Activated CD4-positive, alpha-beta memory T cell treated with anti-CD3 and anti-CD28 coated beads, Interleukin-2, amount 10 ng/mL, durations not matched to agents 7 days and 5 days (primary cell): ENCODE measurements at regions not wholly inside any gene's neighbourhood (a gene's known extent, or its start where the extent isn't known, plus 50 kb on each side); places are given as distances from the start of the nearest gene placed in this dataset.

Experiments used
- CTCF ChIA-PET: fragments of 350-600 bp; sonication (Branson Sonifier 250); formaldehyde crosslinking; loops from one replicate; lab custom pipeline; 2021; ENCODE audit warnings: antibody characterized with exemption, inconsistent platforms; lab: Charles Lee
- POLR2A ChIA-PET: fragments of 350-600 bp; sonication (Branson Sonifier 250); formaldehyde crosslinking; loops from one replicate; lab custom pipeline; 2021; ENCODE audit warnings: antibody characterized with exemption; lab: Charles Lee
- DNase-seq: peaks from one replicate; pipeline ENCODE4 v3.0.0-alpha.2; 2020
- H3K27ac Mint-ChIP-seq: one replicate; pipeline ENCODE4 v1.8.0; 2021; ENCODE audit warnings: mild to moderate bottlenecking, mixed read lengths
- H3K27me3 Mint-ChIP-seq: one replicate; pipeline ENCODE4 v1.8.0; 2021; ENCODE audit warnings: mixed read lengths
- H3K36me3 Mint-ChIP-seq: one replicate; pipeline ENCODE4 v1.8.0; 2021; ENCODE audit warnings: low read depth, mixed read lengths
- H3K4me1 Mint-ChIP-seq: one replicate; pipeline ENCODE4 v1.8.0; 2021; ENCODE audit warnings: mixed read lengths
- H3K4me3 Mint-ChIP-seq: one replicate; pipeline ENCODE4 v1.8.0; 2021; ENCODE audit warnings: mild to moderate bottlenecking, mixed read lengths
- H3K9me3 Mint-ChIP-seq: one replicate; pipeline ENCODE4 v1.8.0; 2021; ENCODE audit warnings: mixed read lengths

DNA sequence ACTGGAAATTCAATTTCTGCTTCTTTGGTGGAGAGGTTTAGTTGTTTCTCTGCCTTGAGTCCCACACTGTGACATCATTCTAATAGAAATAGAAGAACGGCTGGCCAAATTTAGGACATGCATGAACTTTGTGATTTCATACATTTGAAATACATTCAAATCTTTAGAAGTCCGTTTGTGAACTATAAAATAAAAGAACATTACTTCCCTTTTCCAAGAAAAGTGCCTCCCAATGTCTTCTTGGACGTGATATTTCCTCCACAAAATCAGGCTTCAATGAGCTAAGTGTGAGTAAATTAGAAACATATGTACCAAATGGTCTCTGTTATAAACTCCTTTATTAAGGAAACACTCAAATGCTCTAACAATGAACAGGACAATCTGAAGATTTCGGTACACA is 314.5 kb upstream of the AKR1E2 start:
- Mint-ChIP-seq H3K27me3 (no peaks in the 10 kb centered on the region), H3K4me3 (no peak overlapping the region), H3K36me3 (no peaks in the 10 kb centered on the region), H3K9me3 (no peaks in the 10 kb centered on the region), H3K4me1 (peaks cover 11% of the 10 kb centered on the region), H3K27ac (no peak overlapping the region)
- POLR2A ChIA-PET = no interaction called here
- CTCF ChIA-PET = no interaction called here
- no peak for DNase-seq

DNA sequence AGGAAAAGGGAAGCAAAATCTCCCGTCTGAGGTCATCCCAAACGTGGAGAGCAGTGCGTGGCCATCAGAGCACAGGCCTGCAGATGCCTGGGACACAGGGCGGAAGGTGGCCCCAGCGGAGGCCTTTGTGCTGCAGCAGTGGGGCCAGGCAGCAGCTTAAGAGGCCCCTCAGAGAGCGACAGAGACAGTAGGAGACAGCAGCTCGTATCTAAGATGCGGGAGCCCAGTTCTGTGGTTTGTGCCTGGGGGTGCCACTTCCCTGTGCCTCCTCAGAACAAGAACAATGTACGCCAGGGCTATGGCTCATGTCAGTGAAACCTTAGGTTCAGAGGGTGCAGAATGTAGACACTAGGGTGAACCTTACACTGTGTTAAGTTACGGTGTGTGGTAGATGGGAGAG is 316.6 kb upstream of the AKR1E2 start:
- no peaks in the 10 kb centered on the region for H3K27me3 Mint-ChIP-seq
- POLR2A ChIA-PET = no interaction called here

DNA sequence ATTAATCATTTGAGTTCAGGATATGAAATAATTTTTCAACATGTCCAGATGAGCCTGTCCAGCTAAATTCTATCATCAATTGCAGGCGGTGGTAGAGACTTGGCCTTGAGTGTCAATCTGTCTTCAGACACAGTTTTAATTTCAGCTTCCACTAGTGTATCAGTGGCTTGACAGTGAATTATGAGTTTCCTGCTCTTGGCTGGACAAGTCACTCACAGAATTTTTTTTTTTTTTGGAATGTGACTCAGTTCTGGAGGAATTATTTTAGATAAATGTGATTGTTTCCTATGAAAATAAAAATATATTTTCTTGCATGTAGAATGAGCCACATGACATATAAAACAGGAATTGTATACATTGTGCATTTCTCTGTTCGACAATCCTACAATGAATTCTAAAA is 319.9 kb upstream of the AKR1E2 start:
- no peak for DNase-seq
- H3K27me3 Mint-ChIP-seq = no peaks in the 10 kb centered on the region
- no peaks in the 10 kb centered on the region for H3K36me3 Mint-ChIP-seq
- no peak overlapping the region for H3K4me3 Mint-ChIP-seq
- no peaks in the 10 kb centered on the region for H3K4me1 Mint-ChIP-seq
- H3K27ac Mint-ChIP-seq = no peak overlapping the region
- ChIA-PET POLR2A (no interaction called here), CTCF (no interaction called here)
- no peaks in the 10 kb centered on the region for H3K9me3 Mint-ChIP-seq

More for the DNA sequence above, 316.6 kb upstream of the AKR1E2 start:
- Mint-ChIP-seq H3K9me3 (no peaks in the 10 kb centered on the region), H3K4me1 (peaks cover 7% of the 10 kb centered on the region), H3K27ac (no peak overlapping the region), H3K4me3 (no peak overlapping the region), H3K36me3 (no peaks in the 10 kb centered on the region)
- DNase-seq = no peak
- CTCF ChIA-PET = no interaction called here

DNA sequence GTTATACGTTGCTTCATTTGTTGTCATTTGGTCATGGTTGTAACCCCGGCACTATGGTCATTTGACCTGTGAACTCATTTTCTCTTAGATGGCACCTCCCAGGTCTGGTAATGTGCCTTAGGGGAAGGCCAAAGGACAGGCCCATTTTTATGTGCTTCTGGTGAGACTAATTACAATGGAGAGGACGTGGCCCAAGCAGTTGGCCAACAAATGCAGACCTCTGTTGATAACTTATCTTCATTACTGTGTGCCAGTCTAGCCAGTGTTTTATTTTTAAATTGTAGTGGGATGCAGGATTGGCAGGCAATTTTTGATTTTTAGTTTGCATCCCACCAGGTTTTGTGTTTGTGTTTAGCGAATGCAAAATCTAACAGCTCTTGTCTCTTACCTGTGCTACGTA is 321.5 kb upstream of the AKR1E2 start:
- Mint-ChIP-seq H3K9me3 (no peaks in the 10 kb centered on the region), H3K4me1 (no peaks in the 10 kb centered on the region), H3K36me3 (no peaks in the 10 kb centered on the region), H3K27ac (no peak overlapping the region), H3K4me3 (no peak overlapping the region), H3K27me3 (no peaks in the 10 kb centered on the region)
- DNase-seq = no peak
- ChIA-PET CTCF (no interaction called here), POLR2A (no interaction called here)

DNA sequence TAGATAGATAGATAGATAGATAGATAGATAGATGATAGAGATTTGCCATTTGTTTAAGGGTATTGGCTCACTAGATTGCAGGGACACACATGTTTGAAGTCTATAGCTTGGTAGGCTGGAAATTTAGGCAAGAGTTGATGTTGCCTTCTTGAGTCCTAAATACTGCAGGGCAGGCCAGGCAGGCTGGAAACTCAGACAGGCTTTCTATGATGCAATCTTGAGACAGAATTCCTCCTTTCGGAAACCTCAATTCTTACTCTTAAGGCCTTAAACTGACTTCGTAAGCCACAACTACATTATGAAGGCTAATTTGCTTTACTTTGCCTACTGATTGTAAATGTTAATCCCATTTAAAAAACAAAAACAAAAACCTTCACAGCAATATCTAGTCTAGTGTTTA is 322.9 kb upstream of the AKR1E2 start:
- DNase-seq = no peak
- no peaks in the 10 kb centered on the region for H3K36me3 Mint-ChIP-seq
- no peaks in the 10 kb centered on the region for H3K27me3 Mint-ChIP-seq
- no peaks in the 10 kb centered on the region for H3K4me1 Mint-ChIP-seq
- H3K27ac Mint-ChIP-seq = no peak overlapping the region
- ChIA-PET CTCF (no interaction called here), POLR2A (interaction anchor here (0.6 kb wide), 1 partner anchor 235 kb away, joined by 3 read pairs; no protein-coding TSS in a partner anchor)
- H3K9me3 Mint-ChIP-seq = no peaks in the 10 kb centered on the region
- no peak overlapping the region for H3K4me3 Mint-ChIP-seq

DNA sequence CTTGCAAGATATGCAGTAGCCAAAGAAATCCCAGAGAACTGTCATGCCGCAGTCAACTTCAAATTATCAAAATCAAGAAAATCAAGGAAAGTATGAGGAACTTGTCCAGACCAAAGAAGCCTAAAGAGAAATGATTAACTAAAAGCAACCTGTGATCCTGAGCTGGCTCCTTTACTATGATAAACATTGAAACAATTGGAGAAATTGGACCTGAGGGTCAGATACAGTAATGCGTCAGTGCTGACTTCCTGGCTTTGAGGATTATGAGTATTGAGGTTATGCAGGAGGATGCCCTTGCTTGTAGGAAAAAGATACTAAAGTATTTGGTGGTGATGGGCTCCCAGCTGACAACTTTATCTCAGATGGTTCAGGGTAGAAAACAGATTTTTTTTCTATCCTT is 324.7 kb upstream of the AKR1E2 start:
- no peaks in the 10 kb centered on the region for H3K4me1 Mint-ChIP-seq
- H3K27me3 Mint-ChIP-seq = no peaks in the 10 kb centered on the region
- H3K36me3 Mint-ChIP-seq = no peaks in the 10 kb centered on the region
- ChIA-PET CTCF (no interaction called here), POLR2A (no interaction called here)
- H3K27ac Mint-ChIP-seq = no peak overlapping the region
- DNase-seq = no peak
- no peak overlapping the region for H3K4me3 Mint-ChIP-seq
- no peaks in the 10 kb centered on the region for H3K9me3 Mint-ChIP-seq

DNA sequence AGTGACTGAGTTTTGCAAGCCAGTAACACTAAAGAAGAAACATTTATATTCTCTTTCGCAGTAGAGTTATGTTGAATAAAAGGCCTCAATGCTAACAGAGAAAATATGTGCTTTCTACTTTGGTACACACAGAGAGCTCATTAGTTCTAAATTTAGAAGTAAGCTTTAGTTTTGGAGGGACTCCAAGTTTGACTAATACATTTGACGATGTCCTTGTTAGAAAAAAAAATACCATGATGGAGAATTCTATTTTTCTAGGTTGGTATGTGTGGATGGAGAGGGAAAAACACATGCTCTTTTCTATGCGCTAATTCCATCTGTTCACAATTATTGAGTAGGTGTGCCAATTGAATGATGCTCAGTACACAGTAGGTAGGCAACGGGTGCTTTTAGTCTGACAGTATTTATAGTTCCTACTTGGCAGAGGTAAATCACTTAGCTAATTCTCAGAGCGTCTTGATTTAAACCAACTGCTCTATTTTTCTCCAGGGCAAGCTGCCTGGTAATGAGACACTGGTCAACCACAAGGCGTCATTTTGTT is 327.2 kb upstream of the AKR1E2 start:
- Mint-ChIP-seq H3K27ac (no peak overlapping the region), H3K36me3 (no peaks in the 10 kb centered on the region), H3K4me1 (no peaks in the 10 kb centered on the region), H3K27me3 (no peaks in the 10 kb centered on the region), H3K9me3 (no peaks in the 10 kb centered on the region), H3K4me3 (no peak overlapping the region)
- no peak for DNase-seq
- ChIA-PET POLR2A (no interaction called here), CTCF (no interaction called here)

DNA sequence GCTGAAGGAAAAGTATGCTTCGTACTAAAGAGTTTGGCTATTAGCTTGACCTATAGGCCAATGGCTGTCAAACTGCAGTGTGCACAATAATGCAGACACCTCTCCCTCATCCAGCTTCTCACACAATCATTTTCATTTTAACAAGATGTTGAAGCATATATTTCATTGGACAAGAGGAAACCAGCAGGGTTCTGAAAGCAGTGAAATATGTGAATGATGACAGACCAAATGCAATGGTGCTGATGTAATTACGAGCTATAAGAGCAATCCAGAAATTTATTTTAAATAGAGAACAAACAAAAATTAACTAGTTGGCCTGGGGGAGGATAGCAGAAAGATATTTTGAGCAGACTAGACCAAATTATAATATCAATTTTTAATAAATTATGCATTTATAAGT is 331.5 kb upstream of the AKR1E2 start:
- no peaks in the 10 kb centered on the region for H3K36me3 Mint-ChIP-seq

DNA sequence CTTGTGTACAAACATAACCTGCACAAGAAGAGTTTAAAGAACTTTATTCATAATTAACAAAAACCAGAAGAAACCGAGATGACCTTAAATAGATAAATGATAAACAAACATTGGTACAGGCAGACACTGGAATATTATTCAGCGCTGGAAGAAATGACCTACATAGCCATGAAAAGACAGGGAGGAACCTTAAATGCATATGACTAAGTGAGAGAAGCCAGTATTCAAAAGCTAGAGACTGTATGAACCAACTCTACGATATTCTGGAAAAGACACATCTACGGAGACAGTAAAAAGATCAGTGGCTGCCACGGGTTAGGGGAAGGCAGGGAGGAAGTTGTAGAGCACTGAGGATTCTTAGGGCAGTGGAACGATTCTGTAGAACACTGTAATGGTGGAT is 333.8 kb upstream of the AKR1E2 start:
- DNase-seq = no peak
- no peak overlapping the region for H3K4me3 Mint-ChIP-seq
- no peak overlapping the region for H3K27ac Mint-ChIP-seq
- ChIA-PET POLR2A (no interaction called here), CTCF (no interaction called here)
- H3K4me1 Mint-ChIP-seq = peaks cover 2% of the 10 kb centered on the region
- no peaks in the 10 kb centered on the region for H3K36me3 Mint-ChIP-seq
- H3K27me3 Mint-ChIP-seq = peaks cover 5% of the 10 kb centered on the region
- H3K9me3 Mint-ChIP-seq = no peaks in the 10 kb centered on the region

More for the DNA sequence above, 331.5 kb upstream of the AKR1E2 start:
- no peaks in the 10 kb centered on the region for H3K9me3 Mint-ChIP-seq
- no peak overlapping the region for H3K4me3 Mint-ChIP-seq
- no peak overlapping the region for H3K27ac Mint-ChIP-seq
- peaks cover 2% of the 10 kb centered on the region for H3K4me1 Mint-ChIP-seq
- no peak for DNase-seq
- ChIA-PET CTCF (no interaction called here), POLR2A (no interaction called here)
- H3K27me3 Mint-ChIP-seq = peaks cover 2% of the 10 kb centered on the region

DNA sequence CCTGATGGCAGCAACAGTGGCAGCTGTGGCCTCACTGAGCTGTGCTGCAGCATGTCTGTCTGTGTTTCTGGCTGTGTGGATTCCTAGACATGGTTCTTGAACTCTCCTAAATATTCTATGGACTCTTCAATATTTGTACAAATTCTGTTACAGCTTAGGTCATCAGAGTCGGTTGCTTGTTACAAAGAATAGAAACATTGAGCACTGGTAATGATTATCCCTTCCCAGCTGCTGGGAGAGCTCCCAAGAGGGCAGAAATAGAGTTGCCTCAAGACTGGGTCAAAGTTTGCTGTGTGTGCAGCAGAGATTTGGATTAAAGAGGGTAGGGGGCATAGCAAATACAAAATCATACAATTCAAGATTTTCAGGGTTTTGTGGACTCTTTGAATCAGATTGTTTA is 337.1 kb upstream of the AKR1E2 start:
- no peak for DNase-seq
- Mint-ChIP-seq H3K36me3 (no peaks in the 10 kb centered on the region), H3K27ac (no peak overlapping the region), H3K4me1 (peaks cover 2% of the 10 kb centered on the region), H3K9me3 (no peaks in the 10 kb centered on the region), H3K4me3 (no peak overlapping the region), H3K27me3 (peaks cover 5% of the 10 kb centered on the region)
- ChIA-PET CTCF (no interaction called here), POLR2A (no interaction called here)

DNA sequence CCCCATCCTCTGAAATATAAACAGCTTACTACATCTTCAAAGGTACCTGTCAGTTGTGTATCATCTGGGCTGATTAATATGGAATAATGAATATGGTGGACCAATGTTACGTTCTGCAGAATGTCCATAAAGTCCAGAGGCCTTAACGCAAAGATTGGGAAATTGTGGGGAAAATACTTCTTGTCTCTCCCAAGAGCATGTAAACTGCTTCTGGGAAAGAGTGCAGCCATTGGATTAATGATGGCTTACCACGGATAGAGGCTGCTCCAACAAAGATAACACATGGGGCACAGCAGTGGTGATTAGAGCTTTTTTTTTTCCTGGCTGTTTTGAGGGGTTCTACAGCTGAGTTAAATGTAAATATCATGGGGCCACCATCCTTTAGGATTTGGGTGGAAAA is 340.4 kb upstream of the AKR1E2 start:
- DNase-seq = no peak
- H3K9me3 Mint-ChIP-seq = peaks cover 3% of the 10 kb centered on the region
- no peaks in the 10 kb centered on the region for H3K4me1 Mint-ChIP-seq
- ChIA-PET POLR2A (no interaction called here), CTCF (no interaction called here)
- H3K36me3 Mint-ChIP-seq = no peaks in the 10 kb centered on the region
- H3K27me3 Mint-ChIP-seq = peaks cover 3% of the 10 kb centered on the region
- H3K4me3 Mint-ChIP-seq = no peak overlapping the region
- H3K27ac Mint-ChIP-seq = no peak overlapping the region

DNA sequence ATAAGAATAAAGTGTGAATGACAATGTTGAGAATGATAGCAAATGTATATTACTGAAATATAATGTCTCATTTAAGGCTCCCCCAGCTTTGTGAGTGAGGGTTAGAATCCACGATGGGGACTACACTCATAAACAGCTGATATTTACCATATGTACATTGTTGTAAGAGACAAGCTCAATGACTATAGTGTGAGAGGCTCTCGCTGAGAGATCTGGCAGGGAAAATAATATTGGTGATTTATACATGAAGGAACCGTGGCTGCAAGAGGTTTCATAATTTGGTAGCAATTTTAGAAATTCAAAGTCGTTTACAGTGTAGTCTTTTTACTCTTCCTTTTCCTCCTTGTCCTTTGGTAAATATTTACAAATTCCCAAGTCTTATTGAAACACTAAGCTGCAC is 342.2 kb upstream of the AKR1E2 start:
- POLR2A ChIA-PET = no interaction called here
- peaks cover 3% of the 10 kb centered on the region for H3K36me3 Mint-ChIP-seq
- H3K27ac Mint-ChIP-seq = no peak overlapping the region
- peaks cover 3% of the 10 kb centered on the region for H3K27me3 Mint-ChIP-seq
- H3K4me3 Mint-ChIP-seq = no peak overlapping the region
- CTCF ChIA-PET = no interaction called here
- H3K4me1 Mint-ChIP-seq = no peaks in the 10 kb centered on the region
- H3K9me3 Mint-ChIP-seq = peaks cover 7% of the 10 kb centered on the region
- DNase-seq = no peak

DNA sequence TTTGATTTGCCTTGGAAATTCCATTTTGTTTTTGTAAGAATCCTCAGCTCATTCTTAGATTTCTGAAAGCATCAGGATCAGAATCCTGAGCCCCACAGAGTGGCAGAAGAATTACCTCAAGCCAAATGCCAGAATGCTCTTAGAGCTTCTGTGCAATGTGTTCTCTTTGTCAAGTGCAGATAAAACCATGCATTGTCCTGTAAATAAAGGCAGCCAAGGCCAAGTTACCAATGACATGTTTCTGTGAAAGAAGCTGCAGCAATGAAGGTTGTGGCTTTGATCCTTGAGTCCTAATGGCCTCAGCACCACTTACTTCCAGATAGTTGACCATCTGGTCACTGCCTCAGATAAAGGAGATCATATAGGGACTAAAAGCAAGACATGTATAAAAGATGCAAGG is 343.3 kb upstream of the AKR1E2 start:
- CTCF ChIA-PET = interaction anchor here (0.5 kb wide), 1 partner anchor 1265 kb away, joined by 3 read pairs; no protein-coding TSS in a partner anchor
- Mint-ChIP-seq H3K27me3 (peaks cover under 1% of the 10 kb centered on the region), H3K27ac (no peak overlapping the region), H3K9me3 (peaks cover 7% of the 10 kb centered on the region), H3K36me3 (peaks cover 3% of the 10 kb centered on the region), H3K4me3 (no peak overlapping the region), H3K4me1 (peaks cover 1% of the 10 kb centered on the region)
- no peak for DNase-seq
- POLR2A ChIA-PET = interaction anchor here (0.6 kb wide), 1 partner anchor 696 kb away, joined by 3 read pairs; no protein-coding TSS in a partner anchor

DNA sequence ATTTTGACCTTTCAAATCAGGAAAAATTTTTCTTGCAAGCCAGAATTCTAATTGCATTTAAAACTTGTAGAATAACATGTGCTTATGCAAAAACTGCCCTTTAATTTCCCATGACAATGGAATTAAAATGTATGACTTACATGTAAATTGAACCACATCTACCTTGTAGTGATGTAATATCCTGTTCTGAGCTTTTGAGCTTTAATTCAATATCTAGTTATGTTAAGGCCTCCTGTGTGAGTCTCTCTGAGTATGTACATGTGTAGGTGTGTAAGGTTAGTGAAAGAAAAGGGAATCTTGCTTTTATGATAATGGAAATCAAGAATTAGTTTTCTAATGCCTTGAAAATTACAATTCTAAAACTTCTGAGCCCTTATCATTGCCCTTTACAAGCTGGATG is 344.8 kb upstream of the AKR1E2 start:
- H3K9me3 Mint-ChIP-seq = peaks cover 7% of the 10 kb centered on the region
- H3K4me1 Mint-ChIP-seq = peaks cover 2% of the 10 kb centered on the region
- no peak for DNase-seq
- peaks cover 3% of the 10 kb centered on the region for H3K36me3 Mint-ChIP-seq
- no peak overlapping the region for H3K27ac Mint-ChIP-seq
- no peak overlapping the region for H3K4me3 Mint-ChIP-seq
- H3K27me3 Mint-ChIP-seq = no peaks in the 10 kb centered on the region
- ChIA-PET CTCF (no interaction called here), POLR2A (no interaction called here)
